GM10266 (cell line): ENCODE measurements at regions not wholly inside any gene's neighbourhood (a gene's known extent, or its start where the extent isn't known, plus 50 kb on each side); places are given as distances from the start of the nearest gene placed in this dataset.
"Not testable (repeated sequence)": the region's sequence is repeated elsewhere in the genome, so short reads cannot be mapped to it uniquely, and the experiment has no call there.

Source experiments
- DNase-seq: peaks from one replicate; pipeline ENCODE4 v3.0.0; 2012; ENCODE audit errors: extremely low spot score

- DNase-seq, result not testable (repeated sequence)
Observed at GRCh38 chr2:87469180-87470151, 278.4 kb upstream of the PLGLB2 start.

- DNase-seq, result peak; percentile 1
Observed at GRCh38 chr2:87470381-87471380, 277.2 kb upstream of the PLGLB2 start.

GRCh38 chr2:87471478-87471877, 276.4 kb upstream of the PLGLB2 start:
- DNase-seq, result not testable (repeated sequence)

GRCh38 chr2:87476223-87476872, 271.5 kb upstream of the PLGLB2 start:
- DNase-seq, result not testable (repeated sequence)

GRCh38 chr2:87476936-87477335, 271.0 kb upstream of the PLGLB2 start:
- not testable (repeated sequence) for DNase-seq

- DNase-seq, result not testable (repeated sequence)
Observed at GRCh38 chr2:87477669-87478428, 270.0 kb upstream of the PLGLB2 start.

- not testable (repeated sequence) for DNase-seq
Observed at GRCh38 chr2:87478911-87479310, 269.0 kb upstream of the PLGLB2 start.

GRCh38 chr2:87483093-87483680, 264.7 kb upstream of the PLGLB2 start:
- not testable (repeated sequence) for DNase-seq

GRCh38 chr2:87484363-87484762, 263.5 kb upstream of the PLGLB2 start:
- not testable (repeated sequence) for DNase-seq

GRCh38 chr2:87485455-87485854, 262.4 kb upstream of the PLGLB2 start:
- DNase-seq, result not testable (repeated sequence)

GRCh38 chr2:87485884-87486283, 262.0 kb upstream of the PLGLB2 start:
- DNase-seq, result not testable (repeated sequence)

GRCh38 chr2:87486413-87486812, 261.5 kb upstream of the PLGLB2 start:
- not testable (repeated sequence) for DNase-seq

- DNase-seq, result not testable (repeated sequence)
Observed at GRCh38 chr2:87488021-87488420, 259.9 kb upstream of the PLGLB2 start.

GRCh38 chr2:87488991-87489390, 258.9 kb upstream of the PLGLB2 start:
- DNase-seq, result not testable (repeated sequence)

- DNase-seq, result not testable (repeated sequence)
Observed at GRCh38 chr2:87494846-87495245, 253.0 kb upstream of the PLGLB2 start.

- not testable (repeated sequence) for DNase-seq
Observed at GRCh38 chr2:87495455-87495854, 252.4 kb upstream of the PLGLB2 start.
